ENCODE measurements at regions not wholly inside any gene's neighbourhood (a gene's known extent, or its start where the extent isn't known, plus 50 kb on each side); places are given as distances from the start of the nearest gene placed in this dataset.

DNA sequence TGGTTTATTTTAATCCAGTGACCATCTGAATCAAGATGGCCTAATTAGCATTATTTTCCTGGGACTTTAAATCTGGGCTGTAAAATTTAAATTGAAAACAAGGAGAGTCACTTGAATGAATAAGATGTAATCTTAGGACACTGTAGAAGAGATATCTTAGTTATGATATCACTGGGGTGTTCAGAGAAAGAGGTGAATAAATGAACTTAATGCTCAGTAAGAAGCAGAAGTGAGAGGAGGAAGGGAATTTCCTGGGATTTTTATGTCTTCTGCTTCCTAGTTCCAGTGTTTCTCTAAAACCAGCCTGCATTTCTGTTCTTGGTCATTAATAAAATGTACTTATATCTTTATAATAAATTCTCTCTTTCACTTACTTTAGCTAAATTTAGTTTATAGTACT is 136.8 kb upstream of the PTPRK start:
- TF ChIP-seq, protein P1, sequence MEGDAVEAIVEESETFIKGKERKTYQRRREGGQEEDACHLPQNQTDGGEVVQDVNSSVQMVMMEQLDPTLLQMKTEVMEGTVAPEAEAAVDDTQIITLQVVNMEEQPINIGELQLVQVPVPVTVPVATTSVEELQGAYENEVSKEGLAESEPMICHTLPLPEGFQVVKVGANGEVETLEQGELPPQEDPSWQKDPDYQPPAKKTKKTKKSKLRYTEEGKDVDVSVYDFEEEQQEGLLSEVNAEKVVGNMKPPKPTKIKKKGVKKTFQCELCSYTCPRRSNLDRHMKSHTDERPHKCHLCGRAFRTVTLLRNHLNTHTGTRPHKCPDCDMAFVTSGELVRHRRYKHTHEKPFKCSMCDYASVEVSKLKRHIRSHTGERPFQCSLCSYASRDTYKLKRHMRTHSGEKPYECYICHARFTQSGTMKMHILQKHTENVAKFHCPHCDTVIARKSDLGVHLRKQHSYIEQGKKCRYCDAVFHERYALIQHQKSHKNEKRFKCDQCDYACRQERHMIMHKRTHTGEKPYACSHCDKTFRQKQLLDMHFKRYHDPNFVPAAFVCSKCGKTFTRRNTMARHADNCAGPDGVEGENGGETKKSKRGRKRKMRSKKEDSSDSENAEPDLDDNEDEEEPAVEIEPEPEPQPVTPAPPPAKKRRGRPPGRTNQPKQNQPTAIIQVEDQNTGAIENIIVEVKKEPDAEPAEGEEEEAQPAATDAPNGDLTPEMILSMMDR (IDR thresholded peaks at IDR 0.05), result no peak
- TF ChIP-seq SIN3A (IDR thresholded peaks at IDR 0.05; ENCODE audit: borderline replicate concordance, insufficient read depth, low read depth, low read length) (no peak), POLR2AphosphoS5 (IDR thresholded peaks at IDR 0.05; ENCODE audit: low read depth, low read length) (no peak), TCF7L2 (IDR thresholded peaks at IDR 0.05; ENCODE audit: low read depth, low read length) (no peak)

Data from Panc1 (cell line).